Ectodermal cell (in vitro differentiated cells): ENCODE measurements at regions not wholly inside any gene's neighbourhood (a gene's known extent, or its start where the extent isn't known, plus 50 kb on each side); places are given as distances from the start of the nearest gene placed in this dataset.

ENCODE experiments used
- H3K27ac ChIP-seq: 2 replicates; pipeline ENCODE4 v1.7.0; 2013; ENCODE audit warnings: mild to moderate bottlenecking, low read depth, low read length; ENCODE audit not compliant: insufficient read depth, poor library complexity, severe bottlenecking
- H3K27me3 ChIP-seq: 2 replicates; pipeline ENCODE4 v1.7.0; 2013; ENCODE audit warnings: mild to moderate bottlenecking, low read length; ENCODE audit not compliant: insufficient read depth, control insufficient read depth, poor library complexity, severe bottlenecking
- H3K36me3 ChIP-seq: one replicate; pipeline ENCODE4 v1.7.0; 2013; ENCODE audit warnings: low read length; ENCODE audit not compliant: control insufficient read depth, insufficient read depth
- H3K4me1 ChIP-seq: one replicate; pipeline ENCODE4 v1.7.0; 2013; ENCODE audit warnings: low read length; ENCODE audit not compliant: control insufficient read depth, insufficient read depth
- H3K4me3 ChIP-seq: 2 replicates; pipeline ENCODE4 v1.7.0; 2013; ENCODE audit warnings: low read depth, low read length, control low read depth; ENCODE audit not compliant: insufficient read depth
- H3K9me3 ChIP-seq: 2 replicates; pipeline ENCODE4 v1.7.0; 2013; ENCODE audit warnings: mild to moderate bottlenecking, low read length, moderate library complexity; ENCODE audit not compliant: control insufficient read depth
- WGBS, 2 experiments: methylation state at CpG; one replicate each; pipeline ENCODE4 v1.1.7; 2013; ENCODE audit warnings: missing lambda C conversion rate in 2 of 2; 5-methylcytosine and 5-hydroxymethylcytosine counted together

- no peaks in the 10 kb centered on the region for H3K9me3 ChIP-seq
- WGBS, 2 experiments: 89 to 90% methylated on average over 15 of the region's 15 CpGs
- H3K36me3 ChIP-seq: no peaks in the 10 kb centered on the region
- H3K4me1 ChIP-seq: no peaks in the 10 kb centered on the region
- H3K27me3 ChIP-seq: no peaks in the 10 kb centered on the region
- H3K27ac ChIP-seq: no peak overlapping the region
- no peak overlapping the region for H3K4me3 ChIP-seq
Observed at GRCh38 chr5:3212869-3213268, 382.8 kb upstream of the IRX1 start.

- 78 to 81% methylated on average over 8 of the region's 9 CpGs for WGBS, 2 experiments
- no peaks in the 10 kb centered on the region for H3K9me3 ChIP-seq
- H3K27ac ChIP-seq: no peak overlapping the region
- H3K4me1 ChIP-seq: no peaks in the 10 kb centered on the region
- H3K4me3 ChIP-seq: no peak overlapping the region
- no peaks in the 10 kb centered on the region for H3K36me3 ChIP-seq
- H3K27me3 ChIP-seq: no peaks in the 10 kb centered on the region
Observed at GRCh38 chr5:3210531-3210930, 385.1 kb upstream of the IRX1 start.

GRCh38 chr5:3209918-3210317 lies 385.7 kb upstream of the IRX1 start:
- H3K9me3 ChIP-seq: no peaks in the 10 kb centered on the region
- H3K4me1 ChIP-seq: no peaks in the 10 kb centered on the region
- WGBS, 2 experiments: 88% methylated on average over 5 of the region's 5 CpGs

GRCh38 chr5:3202570-3202969 lies 393.1 kb upstream of the IRX1 start:
- Histone ChIP-seq H3K27ac (no peak overlapping the region), H3K9me3 (no peaks in the 10 kb centered on the region), H3K36me3 (no peaks in the 10 kb centered on the region), H3K27me3 (no peaks in the 10 kb centered on the region), H3K4me3 (no peak overlapping the region), H3K4me1 (peaks cover 10% of the 10 kb centered on the region)
- 95% methylated on average over 13 of the region's 13 CpGs for WGBS, 2 experiments

More at GRCh38 chr5:3209918-3210317, 385.7 kb upstream of the IRX1 start:
- no peaks in the 10 kb centered on the region for H3K36me3 ChIP-seq
- H3K27ac ChIP-seq: no peak overlapping the region
- no peaks in the 10 kb centered on the region for H3K27me3 ChIP-seq
- no peak overlapping the region for H3K4me3 ChIP-seq

- Histone ChIP-seq H3K27me3 (no peaks in the 10 kb centered on the region), H3K36me3 (no peaks in the 10 kb centered on the region), H3K27ac (no peak overlapping the region), H3K9me3 (no peaks in the 10 kb centered on the region), H3K4me1 (peaks cover 15% of the 10 kb centered on the region), H3K4me3 (no peak overlapping the region)
- 98% methylated on average over 5 of the region's 6 CpGs for WGBS, 2 experiments
Observed at GRCh38 chr5:3201941-3202340, 393.7 kb upstream of the IRX1 start.

- Histone ChIP-seq H3K36me3 (no peaks in the 10 kb centered on the region), H3K4me3 (no peak overlapping the region), H3K27me3 (no peaks in the 10 kb centered on the region), H3K4me1 (peaks cover 20% of the 10 kb centered on the region), H3K9me3 (no peaks in the 10 kb centered on the region), H3K27ac (no peak overlapping the region)
- 94 to 95% methylated on average over 7 to 8 of the region's 8 CpGs for WGBS, 2 experiments
Observed at GRCh38 chr5:3201121-3201520, 394.5 kb upstream of the IRX1 start.

- 79 to 82% methylated on average over 15 of the region's 15 CpGs for WGBS, 2 experiments
- H3K4me3 ChIP-seq: no peak overlapping the region
- peaks cover 27% of the 10 kb centered on the region for H3K4me1 ChIP-seq
Observed at GRCh38 chr5:3199962-3200755, 395.5 kb upstream of the IRX1 start.

GRCh38 chr5:3198074-3198449 lies 397.6 kb upstream of the IRX1 start:
- H3K9me3 ChIP-seq: no peaks in the 10 kb centered on the region
- H3K27ac ChIP-seq: peak overlapping the region; percentile 59
- peak overlapping the region; percentile 21 for H3K4me3 ChIP-seq
- WGBS, 2 experiments: 35 to 46% methylated on average over 6 of the region's 7 CpGs
- H3K27me3 ChIP-seq: no peaks in the 10 kb centered on the region
- peaks cover 39% of the 10 kb centered on the region for H3K4me1 ChIP-seq
- no peaks in the 10 kb centered on the region for H3K36me3 ChIP-seq

More at GRCh38 chr5:3199962-3200755, 395.5 kb upstream of the IRX1 start:
- no peaks in the 10 kb centered on the region for H3K36me3 ChIP-seq
- no peaks in the 10 kb centered on the region for H3K27me3 ChIP-seq
- H3K9me3 ChIP-seq: no peaks in the 10 kb centered on the region
- no peak overlapping the region for H3K27ac ChIP-seq

- Histone ChIP-seq H3K27ac (peak overlapping the region; percentile 59), H3K27me3 (no peaks in the 10 kb centered on the region), H3K4me1 (peaks cover 39% of the 10 kb centered on the region), H3K36me3 (no peaks in the 10 kb centered on the region), H3K4me3 (peak overlapping the region; percentile 21), H3K9me3 (no peaks in the 10 kb centered on the region)
- WGBS, 2 experiments: 7 to 9% methylated on average over 29 of the region's 29 CpGs
Observed at GRCh38 chr5:3197304-3198073, 398.1 kb upstream of the IRX1 start.

- Histone ChIP-seq H3K27ac (no peak overlapping the region), H3K27me3 (no peaks in the 10 kb centered on the region), H3K4me1 (peaks cover 39% of the 10 kb centered on the region), H3K9me3 (no peaks in the 10 kb centered on the region), H3K4me3 (no peak overlapping the region), H3K36me3 (no peaks in the 10 kb centered on the region)
- WGBS, 2 experiments: 67 to 72% methylated on average over 8 of the region's 8 CpGs
Observed at GRCh38 chr5:3195994-3196393, 399.6 kb upstream of the IRX1 start.
